K562 (cell line): ENCODE measurements at regions not wholly inside any gene's neighbourhood (a gene's known extent, or its start where the extent isn't known, plus 50 kb on each side); places are given as distances from the start of the nearest gene placed in this dataset.

Experiments used
- ATAC-seq: fragments of 200-7000 bp; cut with Tn5 transposase; 3 replicates; pipeline ENCODE4 v1.9.1; 2020; ENCODE audit warnings: moderate library complexity
- BruUV-seq: library from RNA; stranded (reverse); fragments of 400-500 nt; replicated peaks from 2 replicates; lab custom pipeline; 2021; lab: Mats Ljungman, UMichigan
- CTCF ChIA-PET: fragments of 300-600 bp; formaldehyde crosslinking; extraction: SDS; loops from one replicate; lab custom pipeline; 2021; ENCODE audit warnings: low intra/inter-chr PET ratio; lab: Yijun Ruan, JAX
- POLR2A ChIA-PET: fragments of 300-600, 350-650 bp; sonication (Branson Sonifier 250); formaldehyde crosslinking; extraction: SDS; loops from one replicate; lab custom pipeline; 2021; ENCODE audit warnings: antibody characterized with exemption, inconsistent platforms; lab: Yijun Ruan, JAX
- DNase-seq, 4 experiments: peaks; one replicate each; pipeline versions ENCODE4 v3.0.0 to v3.0.0-alpha.2; 2011 to 2018; ENCODE audit warnings: low spot score in 3 of 4, mixed read lengths in 3 of 4; ENCODE audit errors: extremely low read depth in 1 of 4
- FAIRE-seq: peaks from 2 replicates; lab custom pipeline; 2011; peaks lifted over from hg19 to GRCh38; lab: Jason Lieb, UNC
- H2AFZ ChIP-seq: 2 replicates; pipeline ENCODE4 v1.6.0; 2011; ENCODE audit warnings: low read depth, low read length, control low read depth, inconsistent platforms
- H3K27ac ChIP-seq: fragments of 200-600 bp; 3 replicates; pipeline ENCODE4 v1.8.0; 2011; ENCODE audit warnings: low read depth, mild to moderate bottlenecking, control low read depth, inconsistent platforms, low read length, moderate library complexity, mixed read lengths; ENCODE audit errors: extremely low read depth
- H3K27me3 ChIP-seq, 2 experiments: fragments of 300-600 bp in 1 of 2; 2 replicates in 1 of 2; 3 replicates in 1 of 2; pipeline versions ENCODE4 v1.6.0 to v1.8.0; 2011; ENCODE audit warnings: inconsistent platforms in 2 of 2, low read length in 2 of 2, mild to moderate bottlenecking in 1 of 2, mixed read lengths in 1 of 2, moderate library complexity in 1 of 2; ENCODE audit not compliant: control insufficient read depth in 2 of 2, insufficient read depth in 2 of 2
- H3K36me3 ChIP-seq: fragments of 300-600 bp; 3 replicates; pipeline ENCODE4 v1.8.0; 2011; ENCODE audit warnings: mild to moderate bottlenecking, low read length, inconsistent platforms; ENCODE audit not compliant: control insufficient read depth, insufficient read depth
- H3K4me1 ChIP-seq, 2 experiments: fragments of 200-600 bp in 1 of 2; replicated peaks in 1 of 2; 2 replicates in 1 of 2; 3 replicates in 1 of 2; pipeline versions ENCODE4 v1.5.1 to v1.8.0; 2011; ENCODE audit warnings: inconsistent platforms in 2 of 2, low read length in 2 of 2, mild to moderate bottlenecking in 1 of 2, mixed read lengths in 1 of 2, moderate library complexity in 1 of 2; ENCODE audit not compliant: control insufficient read depth in 2 of 2, insufficient read depth in 2 of 2
- H3K4me2 ChIP-seq: 2 replicates; pipeline ENCODE4 v1.6.1; 2011; ENCODE audit warnings: low read length, control low read depth, inconsistent platforms, mixed read lengths; ENCODE audit not compliant: insufficient read depth
- H3K4me3 ChIP-seq: fragments of 200-600 bp; sonication (generic), shearing (Covaris generic); 2 replicates; pipeline ENCODE4 v1.5.1; 2016; ENCODE audit warnings: control low read depth, inconsistent platforms
- H3K79me2 ChIP-seq: fragments of 200-600 bp; 3 replicates; pipeline ENCODE4 v1.8.0; 2011; ENCODE audit warnings: low read length, inconsistent platforms; ENCODE audit not compliant: control insufficient read depth, insufficient read depth
- H3K9ac ChIP-seq, 2 experiments: 2 replicates each; pipeline versions ENCODE4 v1.6.0 to v1.6.1; 2011; ENCODE audit warnings: low read depth in 2 of 2, low read length in 2 of 2, control low read depth in 1 of 2, inconsistent platforms in 1 of 2, mild to moderate bottlenecking in 1 of 2, mixed read lengths in 1 of 2; ENCODE audit not compliant: insufficient read depth in 1 of 2
- H3K9me1 ChIP-seq: one replicate; pipeline ENCODE4 v1.6.0; 2011; ENCODE audit warnings: inconsistent platforms, mild to moderate bottlenecking, low read length, moderate library complexity; ENCODE audit not compliant: control insufficient read depth, insufficient read depth
- H3K9me3 ChIP-seq: replicated peaks from 2 replicates; pipeline ENCODE4 v1.5.1; 2011; ENCODE audit warnings: low read depth, low read length, inconsistent platforms; ENCODE audit not compliant: control insufficient read depth, insufficient read depth
- H4K20me1 ChIP-seq: replicated peaks from 2 replicates; pipeline ENCODE4 v1.6.1; 2011; ENCODE audit warnings: low read length, inconsistent platforms, mixed read lengths; ENCODE audit not compliant: control insufficient read depth, insufficient read depth
- FOXM1 ChIP-seq, 2 experiments: fragments of 450-650 bp in 1 of 2; sonication (generic) in 1 of 2; formaldehyde crosslinking in 1 of 2; IDR thresholded peaks; 2 replicates each; pipeline versions ENCODE4 v1.6.1 to v1.9.0; 2017 to 2022; ENCODE audit warnings: low read depth in 2 of 2, mild to moderate bottlenecking in 2 of 2, missing genetic modification reagents in 1 of 2, moderate library complexity in 1 of 2
- FOXP1 ChIP-seq: sonication (generic); formaldehyde crosslinking; IDR thresholded peaks from 2 replicates; pipeline ENCODE4 v1.8.0; 2022; ENCODE audit warnings: mild to moderate bottlenecking, missing genetic modification reagents
- KAT2B ChIP-seq: IDR thresholded peaks from one replicate; pipeline ENCODE4 v1.6.1; 2012; ENCODE audit warnings: low read depth, mild to moderate bottlenecking, control low read depth, inconsistent platforms, low read length, moderate library complexity
- MYBL2 ChIP-seq, 2 experiments: fragments of 450-650 bp in 1 of 2; sonication (generic) in 1 of 2; formaldehyde crosslinking in 1 of 2; IDR thresholded peaks; 2 replicates each; pipeline versions ENCODE4 v1.6.1 to v1.8.1; 2017 to 2022; ENCODE audit warnings: borderline replicate concordance in 1 of 2, inconsistent platforms in 1 of 2, low read depth in 1 of 2, mild to moderate bottlenecking in 1 of 2, missing genetic modification reagents in 1 of 2, moderate library complexity in 1 of 2
- NCOA6 ChIP-seq: fragments of 450-650 bp; IDR thresholded peaks from 2 replicates; pipeline ENCODE4 v1.6.1; 2017; ENCODE audit warnings: mild to moderate bottlenecking
- PHF21A ChIP-seq: fragments of 450-650 bp; IDR thresholded peaks from 2 replicates; pipeline ENCODE4 v1.6.1; 2017; ENCODE audit warnings: low read depth, borderline replicate concordance
- PHTF2 ChIP-seq: fragments of 250-450 bp; sonication (Bioruptor Pico); IDR thresholded peaks from 2 replicates; pipeline ENCODE4 v1.5.0; 2021; ENCODE audit warnings: mild to moderate bottlenecking
- REST ChIP-seq, 2 experiments: fragments of 450-650 bp; formaldehyde crosslinking in 1 of 2; IDR thresholded peaks; 2 replicates each; pipeline versions ENCODE4 v1.4.0 to v1.6.1; 2014 to 2020; ENCODE audit warnings: mild to moderate bottlenecking in 2 of 2, borderline replicate concordance in 1 of 2, low read depth in 1 of 2
- SETDB1 ChIP-seq: IDR thresholded peaks from one replicate; pipeline ENCODE4 v1.6.1; 2012; ENCODE audit warnings: low read length, control low read depth, inconsistent platforms
- ZFP30 ChIP-seq: fragments of 250-450 bp; sonication (Bioruptor Pico); IDR thresholded peaks from 2 replicates; pipeline ENCODE4 v1.8.0; 2022; ENCODE audit warnings: moderate library complexity, mild to moderate bottlenecking, inconsistent platforms, borderline replicate concordance
- ZNF143 ChIP-seq: sonication (generic); formaldehyde crosslinking; IDR thresholded peaks from 2 replicates; pipeline ENCODE4 v1.9.0; 2022; ENCODE audit warnings: mild to moderate bottlenecking, missing genetic modification reagents
- WGBS: fragments of 100-300 bp; shearing (Covaris generic); methylation state at CpG from one replicate; pipeline ENCODE4 v1.1.6; 2016; ENCODE audit warnings: low coverage, mixed read lengths; ENCODE audit not compliant: insufficient coverage; ENCODE audit errors: missing lambda C conversion rate; 5-methylcytosine and 5-hydroxymethylcytosine counted together
- in situ Hi-C: fragments of 300-500 bp; cut with MboI; formaldehyde crosslinking; loops from 4 replicates; pipeline ENCODE4 v1.15.0; 2018; ENCODE audit warnings: inconsistent platforms, mixed read lengths
- intact Hi-C: fragments of 100-400 bp; cut with micrococcal nuclease; formaldehyde crosslinking; loops from 2 replicates; pipeline ENCODE4 v1.14.2; 2022
- TF ChIP-seq, protein P1 (sequence below): fragments of 250-450 bp; sonication (Bioruptor Pico); IDR thresholded peaks from 2 replicates; pipeline ENCODE4 v1.8.0; 2022; ENCODE audit warnings: inconsistent platforms, mild to moderate bottlenecking, moderate library complexity, borderline replicate concordance

- no peaks in the 10 kb centered on the region for H3K9me1 ChIP-seq
- H4K20me1 ChIP-seq, result peaks cover 3% of the 10 kb centered on the region; the same call in 1 of the 2 replicates
- intact Hi-C loops, result no loop called here
- ChIA-PET POLR2A (no interaction called here), CTCF (no interaction called here)
- WGBS, result 0% methylated on average over 6 of the region's 6 CpGs
- no peak overlapping the region for H3K4me2 ChIP-seq
- no peak overlapping the region for H3K27ac ChIP-seq
- BruUV-seq, result no TSS peak
- no peaks in the 10 kb centered on the region for H3K4me1 ChIP-seq
- FAIRE-seq (no peak), ATAC-seq (no peak), DNase-seq (no peak)
- no peak overlapping the region for H3K4me3 ChIP-seq
- in situ Hi-C loops, result loop anchor here (10.0 to 25.0 kb wide), 3 partner anchors 693 to 1913 kb away; no protein-coding TSS in a partner anchor
- H3K36me3 ChIP-seq, result no peaks in the 10 kb centered on the region
- no peak overlapping the region for H3K9ac ChIP-seq
- no peaks in the 10 kb centered on the region for H3K79me2 ChIP-seq
- no peak overlapping the region for H2AFZ ChIP-seq
- no peaks in the 10 kb centered on the region for H3K9me3 ChIP-seq
- H3K27me3 ChIP-seq, result peaks cover 0 to 1% of the 10 kb centered on the region in 2 experiments; a peak in 1 of 5 replicates
- TF ChIP-seq PHTF2 (CRISPR knock-in tag), result no peak
- TF ChIP-seq MYBL2 (IDR thresholded peaks at IDR 0.05; ENCODE audit: low read depth), result no peak
- TF ChIP-seq MYBL2 (CRISPR knock-in tag; IDR thresholded peaks at IDR 0.05; ENCODE audit: borderline replicate concordance), result no peak
- TF ChIP-seq REST (IDR thresholded peaks at IDR 0.05; ENCODE audit: borderline replicate concordance), result no peak
- no peak for TF ChIP-seq REST (CRISPR knock-in tag; IDR thresholded peaks at IDR 0.05; ENCODE audit: low read depth)
- TF ChIP-seq, protein P1, sequence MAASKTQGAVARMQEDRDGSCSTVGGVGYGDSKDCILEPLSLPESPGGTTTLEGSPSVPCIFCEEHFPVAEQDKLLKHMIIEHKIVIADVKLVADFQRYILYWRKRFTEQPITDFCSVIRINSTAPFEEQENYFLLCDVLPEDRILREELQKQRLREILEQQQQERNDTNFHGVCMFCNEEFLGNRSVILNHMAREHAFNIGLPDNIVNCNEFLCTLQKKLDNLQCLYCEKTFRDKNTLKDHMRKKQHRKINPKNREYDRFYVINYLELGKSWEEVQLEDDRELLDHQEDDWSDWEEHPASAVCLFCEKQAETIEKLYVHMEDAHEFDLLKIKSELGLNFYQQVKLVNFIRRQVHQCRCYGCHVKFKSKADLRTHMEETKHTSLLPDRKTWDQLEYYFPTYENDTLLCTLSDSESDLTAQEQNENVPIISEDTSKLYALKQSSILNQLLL (CRISPR knock-in tag), result no peak
- TF ChIP-seq NCOA6, result no peak
- TF ChIP-seq FOXP1 (CRISPR knock-in tag), result no peak
- TF ChIP-seq KAT2B, result no peak
- TF ChIP-seq SETDB1, result no peak
- TF ChIP-seq FOXM1 (IDR thresholded peaks at IDR 0.05; ENCODE audit: low read depth), result no peak
- TF ChIP-seq FOXM1 (CRISPR knock-in tag; IDR thresholded peaks at IDR 0.05; ENCODE audit: low read depth), result no peak
- no peak for TF ChIP-seq ZFP30 (CRISPR knock-in tag)
- TF ChIP-seq PHF21A, result no peak
- TF ChIP-seq ZNF143 (CRISPR knock-in tag), result no peak
Measured at GRCh38 chr11:116687458-116688201, 85.2 kb downstream of the BUD13 start.
